GM18505 (cell line): ENCODE measurements at regions not wholly inside any gene's neighbourhood (a gene's known extent, or its start where the extent isn't known, plus 50 kb on each side); places are given as distances from the start of the nearest gene placed in this dataset.

Source experiments
- ATAC-seq: cut with Tn5 transposase; IDR thresholded peaks from one replicate; pipeline ENCODE4 v1.9.1; 2021; ENCODE audit not compliant: unreplicated experiment
- POLR2A ChIP-seq: IDR thresholded peaks from 4 replicates; pipeline ENCODE4 v1.6.1; 2011; ENCODE audit warnings: borderline replicate concordance; ENCODE audit not compliant: insufficient read depth, insufficient read length; ENCODE audit errors: extremely low read depth

DNA sequence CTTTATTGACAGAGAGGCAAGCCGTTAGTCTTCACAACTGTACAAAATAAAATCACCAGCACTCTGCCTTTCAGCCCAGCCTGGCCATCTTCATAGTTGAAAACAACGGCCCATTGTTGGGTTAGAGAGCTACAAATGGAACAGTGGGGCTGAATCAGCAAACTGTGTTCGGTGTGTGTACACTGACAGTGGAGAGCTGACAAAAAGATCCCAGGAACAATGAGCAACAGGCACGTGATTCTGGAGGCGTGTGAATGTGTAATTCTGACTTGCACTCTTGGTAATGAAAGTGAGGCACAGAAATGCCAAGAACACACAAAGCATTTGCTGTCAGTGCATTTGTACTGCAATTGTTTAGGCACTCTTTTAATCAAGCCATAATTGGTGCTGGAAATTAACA lies 303.7 kb downstream of the WDR11 start:
- no peak for ATAC-seq
- no peak for TF ChIP-seq POLR2A

DNA sequence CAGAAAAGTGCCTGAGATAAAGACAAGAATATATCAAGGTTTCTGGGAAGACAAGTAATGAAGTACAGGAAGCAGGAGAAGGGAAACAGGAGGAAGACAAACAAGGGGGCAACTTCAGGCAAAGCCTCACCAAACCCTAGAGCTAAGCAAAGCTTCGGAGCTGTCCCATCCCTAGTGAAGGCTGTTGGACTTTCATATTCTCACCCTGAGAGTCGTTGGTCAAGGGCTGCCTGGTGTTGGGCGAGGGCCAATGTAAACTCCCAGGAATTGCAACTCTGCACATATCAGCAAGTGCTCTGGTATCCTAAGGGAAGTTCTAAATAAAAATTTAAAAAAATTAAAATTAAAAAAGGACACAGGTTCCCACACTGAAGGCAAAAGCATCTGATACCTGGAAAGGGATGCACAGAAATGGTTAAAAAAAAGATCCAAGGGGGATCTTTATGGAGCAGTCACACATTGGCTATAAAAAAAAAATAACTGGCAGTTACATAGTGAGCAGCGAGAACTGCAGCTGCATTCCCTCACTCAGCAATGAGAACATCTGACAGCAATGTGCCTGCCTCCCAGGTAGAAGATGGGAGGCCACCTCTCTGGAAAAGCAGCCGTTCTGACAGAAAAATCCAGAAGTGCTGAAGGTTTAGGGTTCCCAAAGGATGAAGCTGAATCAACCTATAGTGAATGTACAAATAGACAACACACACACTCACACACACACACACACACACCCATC lies 304.7 kb downstream of the WDR11 start:
- no peak for ATAC-seq
- no peak for TF ChIP-seq POLR2A

GRCh38 chr10:121157998-121158397 lies 306.8 kb downstream of the WDR11 start:
- ATAC-seq: no peak

GRCh38 chr10:121158988-121159579 lies 307.9 kb downstream of the WDR11 start:
- no peak for ATAC-seq
- TF ChIP-seq POLR2A: no peak

More at GRCh38 chr10:121157998-121158397, 306.8 kb downstream of the WDR11 start:
- TF ChIP-seq POLR2A: no peak

- ATAC-seq: no peak
- no peak for TF ChIP-seq POLR2A
Measured at GRCh38 chr10:121159670-121160069, 308.5 kb downstream of the WDR11 start.

DNA sequence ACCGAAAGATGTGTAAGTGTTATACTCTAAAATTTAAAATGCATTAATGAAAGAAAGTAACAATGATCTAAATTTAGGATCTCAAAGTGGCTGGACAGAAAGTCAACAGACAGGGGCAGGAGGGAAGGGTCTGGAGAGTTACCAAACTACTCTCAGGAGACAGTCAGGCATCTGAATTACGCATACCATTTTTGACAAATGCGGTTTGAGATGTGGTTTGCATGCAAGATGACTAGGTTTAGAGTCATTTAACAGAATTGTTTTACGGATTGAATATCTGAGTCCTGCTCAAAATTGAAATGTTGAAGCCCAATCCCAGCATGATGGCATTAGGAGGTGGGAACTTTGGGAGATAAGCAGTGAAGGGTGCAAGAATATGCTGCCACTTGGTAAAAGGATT lies 314.1 kb downstream of the WDR11 start:
- TF ChIP-seq POLR2A: no peak
- no peak for ATAC-seq

- TF ChIP-seq POLR2A: no peak
- no peak for ATAC-seq
Measured at GRCh38 chr10:121167534-121168243, 316.5 kb downstream of the WDR11 start.

- ATAC-seq: no peak
- TF ChIP-seq POLR2A: no peak
Measured at GRCh38 chr10:121168545-121169216, 317.5 kb downstream of the WDR11 start.

DNA sequence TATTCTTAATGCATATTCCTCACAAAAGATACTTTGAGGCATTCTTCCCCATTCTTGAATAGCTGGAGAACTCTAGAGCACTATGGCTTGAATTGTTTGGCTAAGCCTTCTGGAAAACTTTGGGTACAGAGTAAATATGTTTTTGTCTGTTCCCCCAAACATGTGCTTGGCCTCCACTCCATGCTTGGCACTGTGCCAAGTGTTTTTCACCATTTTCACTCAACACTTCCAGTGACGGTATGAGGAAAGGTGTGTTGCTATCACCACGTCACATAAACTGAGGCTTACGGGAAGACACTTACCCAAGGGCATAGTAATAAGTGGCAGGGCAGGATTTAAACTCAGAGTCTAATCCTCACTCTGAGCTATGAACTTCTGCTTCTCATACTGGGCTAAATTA lies 318.2 kb downstream of the WDR11 start:
- ATAC-seq: no peak
- TF ChIP-seq POLR2A: no peak

DNA sequence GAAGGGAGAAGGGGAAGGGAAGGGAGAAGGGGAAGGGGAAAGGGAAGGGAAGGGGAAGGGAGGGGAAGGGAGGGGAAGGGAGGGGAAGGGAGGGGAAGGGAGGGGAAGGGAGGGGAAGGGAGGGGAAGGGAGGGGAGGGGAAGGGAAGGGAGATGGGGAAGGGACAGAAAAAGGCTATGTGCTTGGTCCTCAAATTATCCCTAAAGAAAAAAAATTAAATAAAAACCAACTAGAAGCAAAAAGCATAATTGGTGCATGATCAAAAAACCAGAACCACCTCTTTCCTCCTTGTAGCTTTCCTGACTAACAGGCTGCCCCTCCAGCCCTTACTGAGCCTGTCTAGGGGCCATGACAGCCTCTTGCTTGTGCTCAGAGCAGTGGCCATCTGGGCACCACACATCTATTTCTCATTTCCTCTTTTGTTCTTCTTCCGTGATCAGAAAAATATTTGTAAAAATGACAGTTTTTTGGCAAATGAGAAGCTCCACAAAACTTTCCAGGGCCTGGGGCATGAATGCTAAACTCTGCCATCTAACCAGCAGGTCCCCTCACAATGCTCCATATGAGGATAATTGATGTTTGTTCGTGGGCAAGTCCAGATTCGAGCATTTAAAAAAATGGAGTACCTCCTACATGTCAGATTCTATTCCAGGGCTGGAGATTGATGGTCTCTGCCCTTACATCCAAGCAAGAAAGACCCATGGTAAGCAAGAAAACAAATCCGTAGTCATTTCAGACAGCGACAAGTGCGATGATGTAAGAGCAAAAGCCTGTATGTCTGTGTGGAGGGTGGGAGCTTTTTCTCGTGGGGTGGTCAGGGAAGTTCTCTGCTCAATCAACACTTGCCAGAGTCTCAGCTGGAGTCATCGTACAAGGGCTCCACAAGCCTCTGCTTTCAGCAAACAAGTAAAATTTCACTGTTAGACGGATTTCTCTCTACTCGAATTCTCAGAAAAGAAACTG lies 320.9 kb downstream of the WDR11 start:
- ATAC-seq: no peak
- TF ChIP-seq POLR2A: no peak

- no peak for TF ChIP-seq POLR2A
- ATAC-seq: no peak
Measured at GRCh38 chr10:121179006-121179405, 327.8 kb downstream of the WDR11 start.

DNA sequence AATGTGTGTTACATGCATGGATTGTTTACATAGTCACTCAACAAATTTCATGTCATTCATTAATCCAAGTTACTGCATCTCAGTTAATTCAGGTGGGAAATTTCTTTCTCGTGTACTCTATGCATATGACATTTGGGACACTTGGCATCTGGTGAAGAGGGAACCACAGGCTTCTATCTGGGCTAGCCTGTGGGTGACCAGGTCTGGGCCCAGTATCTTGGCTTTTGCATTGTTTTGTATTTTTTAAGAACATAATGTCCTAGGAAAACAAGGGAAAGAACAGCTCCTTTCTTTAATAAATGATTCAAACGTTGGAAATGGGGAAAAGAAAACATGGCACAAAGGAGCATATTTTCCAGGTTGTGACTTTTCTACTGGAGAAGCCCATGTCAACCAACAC lies 331.1 kb downstream of the WDR11 start:
- no peak for TF ChIP-seq POLR2A
- ATAC-seq: no peak
